Raji (cell line): ENCODE measurements at regions not wholly inside any gene's neighbourhood (a gene's known extent, or its start where the extent isn't known, plus 50 kb on each side); places are given as distances from the start of the nearest gene placed in this dataset.

Source experiments
- POLR2A ChIP-seq: IDR thresholded peaks from 2 replicates; pipeline ENCODE4 v1.6.1; 2011; ENCODE audit warnings: low read depth, low read length, control low read depth; ENCODE audit not compliant: insufficient read depth

GRCh38 chr15:39075311-39075710, 505.6 kb upstream of the THBS1 start:
- no peak for TF ChIP-seq POLR2A

- no peak for TF ChIP-seq POLR2A
Observed at GRCh38 chr15:39075756-39076341, 505.0 kb upstream of the THBS1 start.

GRCh38 chr15:39078026-39078425, 502.9 kb upstream of the THBS1 start:
- no peak for TF ChIP-seq POLR2A

- no peak for TF ChIP-seq POLR2A
Observed at GRCh38 chr15:39079296-39079847, 501.5 kb upstream of the THBS1 start.

- no peak for TF ChIP-seq POLR2A
Observed at GRCh38 chr15:39083213-39083612, 497.7 kb upstream of the THBS1 start.

- TF ChIP-seq POLR2A: no peak
Observed at GRCh38 chr15:39084674-39085530, 496.0 kb upstream of the THBS1 start.

- no peak for TF ChIP-seq POLR2A
Observed at GRCh38 chr15:39086641-39087040, 494.2 kb upstream of the THBS1 start.

GRCh38 chr15:39088156-39088555, 492.7 kb upstream of the THBS1 start:
- TF ChIP-seq POLR2A: no peak

GRCh38 chr15:39092354-39092753, 488.5 kb upstream of the THBS1 start:
- TF ChIP-seq POLR2A: no peak

- TF ChIP-seq POLR2A: no peak
Observed at GRCh38 chr15:39092761-39093160, 488.1 kb upstream of the THBS1 start.

- no peak for TF ChIP-seq POLR2A
Observed at GRCh38 chr15:39094116-39094515, 486.8 kb upstream of the THBS1 start.

GRCh38 chr15:39095218-39095879, 485.5 kb upstream of the THBS1 start:
- TF ChIP-seq POLR2A: no peak

- TF ChIP-seq POLR2A: no peak
Observed at GRCh38 chr15:39096608-39097205, 484.2 kb upstream of the THBS1 start.

- TF ChIP-seq POLR2A: no peak
Observed at GRCh38 chr15:39099524-39099923, 481.4 kb upstream of the THBS1 start.

- no peak for TF ChIP-seq POLR2A
Observed at GRCh38 chr15:39100106-39100660, 480.7 kb upstream of the THBS1 start.
